ENCODE measurements at regions not wholly inside any gene's neighbourhood (a gene's known extent, or its start where the extent isn't known, plus 50 kb on each side); places are given as distances from the start of the nearest gene placed in this dataset.
"Not testable (repeated sequence)": the region's sequence is repeated elsewhere in the genome, so short reads cannot be mapped to it uniquely, and the experiment has no call there.

DNA sequence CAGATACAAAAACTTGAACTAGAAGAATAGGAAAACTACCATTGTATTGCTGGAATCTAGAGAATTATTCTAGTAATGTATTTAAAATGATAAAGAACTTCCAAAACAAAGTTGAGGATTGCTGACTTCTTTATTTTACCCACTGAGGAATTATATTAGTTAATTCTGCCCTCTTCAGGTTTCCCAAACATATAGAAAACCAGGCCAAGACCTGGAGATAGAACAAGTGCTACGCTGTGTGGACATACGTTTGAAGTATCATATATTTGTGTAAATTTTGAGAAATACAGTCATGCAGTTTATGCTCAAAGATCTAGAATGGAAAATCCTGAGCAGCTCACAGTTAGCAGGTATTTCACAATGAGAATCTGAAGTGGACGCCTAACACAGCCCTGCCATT, 162.3 kb upstream of the CYLC2 start:
- Mint-ChIP-seq H3K4me3 (no peak overlapping the region), H3K27me3 (no peaks in the 10 kb centered on the region), H3K9me3 (peaks cover 6 to 7% of the 10 kb centered on the region in 2 donors), H3K36me3 (ENCODE audit: insufficient read depth) (no peaks in the 10 kb centered on the region), H3K27ac (no peak overlapping the region), H3K4me1 (ENCODE audit: low read depth in 2 of 2) (no peaks in the 10 kb centered on the region)
- ATAC-seq (replicated peaks) (no peak), DNase-seq (no peak)

DNA sequence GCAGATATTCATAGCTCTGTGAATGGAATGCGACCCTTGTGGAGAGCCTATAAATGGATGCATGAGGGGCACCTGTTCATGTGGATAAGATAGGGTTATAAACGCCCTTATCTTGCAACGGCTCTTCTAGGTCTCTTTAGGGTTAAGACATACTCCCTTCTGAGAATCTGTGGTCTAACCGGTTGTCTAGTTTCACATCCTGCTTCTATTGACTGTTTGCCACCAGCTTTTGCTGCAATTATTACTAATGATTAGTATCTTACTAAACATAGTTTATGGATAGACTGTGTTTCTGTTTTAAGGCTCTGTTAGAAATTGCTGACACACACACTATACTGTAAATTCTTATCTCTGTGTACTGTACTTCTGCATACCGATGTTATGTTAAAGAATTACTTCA, 198.9 kb upstream of the CYLC2 start:
- peaks cover 5 to 15% of the 10 kb centered on the region in 2 donors for H3K9me3 Mint-ChIP-seq
- no peak for ATAC-seq (replicated peaks)
- no peaks in the 10 kb centered on the region for H3K36me3 Mint-ChIP-seq (ENCODE audit: insufficient read depth)
- no peak overlapping the region for H3K27ac Mint-ChIP-seq
- no peaks in the 10 kb centered on the region for H3K27me3 Mint-ChIP-seq
- H3K4me1 Mint-ChIP-seq (ENCODE audit: low read depth in 2 of 2): no peaks in the 10 kb centered on the region
- H3K4me3 Mint-ChIP-seq: no peak overlapping the region
- DNase-seq: no peak

DNA sequence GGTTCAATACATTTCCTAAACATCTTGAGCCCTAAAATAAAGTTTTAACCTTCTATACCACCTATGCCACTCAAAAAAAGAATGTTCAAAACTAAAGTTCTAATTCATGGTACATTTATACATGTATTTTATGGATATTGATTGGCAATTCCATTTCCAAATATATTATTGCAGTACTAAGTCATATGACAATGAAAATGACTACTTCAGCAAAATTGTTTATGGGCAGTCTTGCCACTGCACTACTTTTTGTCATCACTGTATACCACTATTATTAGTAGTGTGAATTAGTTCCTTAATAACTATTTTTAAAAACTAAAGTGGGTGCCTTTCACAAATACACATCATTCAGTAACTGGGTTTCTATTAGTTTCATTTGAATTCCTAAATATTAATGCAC, 199.6 kb upstream of the CYLC2 start:
- Mint-ChIP-seq H3K27ac (no peak overlapping the region), H3K27me3 (no peaks in the 10 kb centered on the region), H3K4me1 (ENCODE audit: low read depth in 2 of 2) (no peaks in the 10 kb centered on the region), H3K36me3 (ENCODE audit: insufficient read depth) (no peaks in the 10 kb centered on the region), H3K9me3 (peaks cover 5 to 15% of the 10 kb centered on the region in 2 donors), H3K4me3 (no peak overlapping the region)
- ATAC-seq (replicated peaks) (no peak), DNase-seq (no peak)

- H3K9me3 Mint-ChIP-seq: peaks cover 4 to 12% of the 10 kb centered on the region in 2 donors
- no peaks in the 10 kb centered on the region for H3K4me1 Mint-ChIP-seq (ENCODE audit: low read depth in 2 of 2)
- H3K27me3 Mint-ChIP-seq: no peaks in the 10 kb centered on the region
- no peak overlapping the region for H3K4me3 Mint-ChIP-seq
- no peaks in the 10 kb centered on the region for H3K36me3 Mint-ChIP-seq (ENCODE audit: insufficient read depth)
- DNase-seq: no peak
- no peak for ATAC-seq (replicated peaks)
- H3K27ac Mint-ChIP-seq: no peak overlapping the region
Measured at GRCh38 chr9:102779356-102779755, 215.8 kb upstream of the CYLC2 start.

GRCh38 chr9:102778746-102779145, 216.4 kb upstream of the CYLC2 start:
- H3K27ac Mint-ChIP-seq: no peak overlapping the region
- H3K9me3 Mint-ChIP-seq: peaks cover 4 to 8% of the 10 kb centered on the region in 2 donors
- H3K36me3 Mint-ChIP-seq (ENCODE audit: insufficient read depth): no peaks in the 10 kb centered on the region
- DNase-seq: no peak
- ATAC-seq (replicated peaks): no peak
- no peak overlapping the region for H3K4me3 Mint-ChIP-seq
- H3K4me1 Mint-ChIP-seq (ENCODE audit: low read depth in 2 of 2): no peaks in the 10 kb centered on the region
- H3K27me3 Mint-ChIP-seq: no peaks in the 10 kb centered on the region

GRCh38 chr9:102770704-102771103, 224.4 kb upstream of the CYLC2 start:
- no peak overlapping the region for H3K27ac Mint-ChIP-seq
- DNase-seq: no peak
- no peaks in the 10 kb centered on the region for H3K36me3 Mint-ChIP-seq (ENCODE audit: insufficient read depth)
- H3K4me3 Mint-ChIP-seq: no peak overlapping the region
- no peaks in the 10 kb centered on the region for H3K4me1 Mint-ChIP-seq (ENCODE audit: low read depth in 2 of 2)
- no peaks in the 10 kb centered on the region for H3K27me3 Mint-ChIP-seq
- peaks cover 7 to 11% of the 10 kb centered on the region in 2 donors for H3K9me3 Mint-ChIP-seq
- no peak for ATAC-seq (replicated peaks)

DNA sequence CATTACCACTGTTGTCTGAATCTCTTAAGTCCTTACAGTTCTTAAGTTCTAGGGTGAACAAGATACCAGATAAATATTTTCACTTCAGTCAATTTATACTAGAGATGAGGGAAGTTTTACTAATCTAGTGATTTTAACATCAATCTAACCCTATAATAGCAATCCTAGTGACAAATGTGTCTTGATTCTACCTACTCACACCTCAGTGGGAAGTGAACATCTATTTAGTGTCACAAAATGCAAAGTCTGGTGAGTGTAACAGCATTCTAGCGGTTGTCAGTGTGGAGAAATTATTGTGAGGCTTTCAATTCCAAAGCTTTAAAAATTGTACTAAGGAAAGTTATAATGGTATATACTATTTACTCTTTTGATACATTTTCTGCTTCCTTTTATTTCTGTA, 225.8 kb upstream of the CYLC2 start:
- no peak for ATAC-seq (replicated peaks)
- H3K27ac Mint-ChIP-seq: no peak overlapping the region
- no peaks in the 10 kb centered on the region for H3K4me1 Mint-ChIP-seq (ENCODE audit: low read depth in 2 of 2)
- DNase-seq: no peak
- no peaks in the 10 kb centered on the region for H3K27me3 Mint-ChIP-seq
- H3K36me3 Mint-ChIP-seq (ENCODE audit: insufficient read depth): no peaks in the 10 kb centered on the region
- no peak overlapping the region for H3K4me3 Mint-ChIP-seq
- H3K9me3 Mint-ChIP-seq: peaks cover 7 to 18% of the 10 kb centered on the region in 2 donors

- H3K27me3 Mint-ChIP-seq: no peaks in the 10 kb centered on the region
- DNase-seq (no peak), ATAC-seq (replicated peaks) (no peak)
- no peaks in the 10 kb centered on the region for H3K36me3 Mint-ChIP-seq (ENCODE audit: insufficient read depth)
- H3K4me1 Mint-ChIP-seq (ENCODE audit: low read depth in 2 of 2): no peaks in the 10 kb centered on the region
- H3K27ac Mint-ChIP-seq: no peak overlapping the region
- H3K4me3 Mint-ChIP-seq: no peak overlapping the region
- H3K9me3 Mint-ChIP-seq: peaks cover 9 to 21% of the 10 kb centered on the region in 2 donors
Measured at GRCh38 chr9:102768002-102768401, 227.1 kb upstream of the CYLC2 start.

DNA sequence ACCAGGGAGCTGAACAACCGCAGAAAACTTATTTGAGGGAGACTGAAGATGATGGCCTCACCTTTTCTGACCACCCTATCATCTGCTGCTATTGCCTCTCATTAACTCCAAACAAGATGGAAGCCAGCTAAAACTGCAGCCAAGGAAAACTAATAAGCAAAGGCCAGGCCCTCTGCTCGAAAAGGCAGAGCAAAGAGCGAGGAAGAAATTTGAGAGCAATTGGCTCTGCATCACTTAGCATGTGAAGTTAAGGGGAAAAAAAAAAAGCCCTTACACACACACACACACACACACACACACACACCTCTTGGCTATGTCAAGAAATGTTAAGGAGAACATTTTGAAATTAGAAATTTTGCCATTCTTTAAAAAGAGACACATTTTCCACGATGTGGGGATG, 228.1 kb upstream of the CYLC2 start:
- Mint-ChIP-seq H3K9me3 (peaks cover 9 to 29% of the 10 kb centered on the region in 2 donors), H3K4me1 (ENCODE audit: low read depth in 2 of 2) (no peaks in the 10 kb centered on the region), H3K36me3 (ENCODE audit: insufficient read depth) (no peaks in the 10 kb centered on the region), H3K27me3 (no peaks in the 10 kb centered on the region), H3K27ac (no peak overlapping the region), H3K4me3 (no peak overlapping the region)
- no peak for DNase-seq
- ATAC-seq (replicated peaks): no peak

GRCh38 chr9:102740578-102740977, 254.6 kb upstream of the CYLC2 start:
- ATAC-seq (replicated peaks): no peak
- DNase-seq: no peak
- Mint-ChIP-seq H3K36me3 (ENCODE audit: insufficient read depth) (peaks cover 3% of the 10 kb centered on the region), H3K9me3 (peaks cover 23 to 40% of the 10 kb centered on the region in 2 donors), H3K4me3 (no peak overlapping the region), H3K4me1 (ENCODE audit: low read depth in 2 of 2) (no peaks in the 10 kb centered on the region), H3K27me3 (no peaks in the 10 kb centered on the region), H3K27ac (no peak overlapping the region)

DNA sequence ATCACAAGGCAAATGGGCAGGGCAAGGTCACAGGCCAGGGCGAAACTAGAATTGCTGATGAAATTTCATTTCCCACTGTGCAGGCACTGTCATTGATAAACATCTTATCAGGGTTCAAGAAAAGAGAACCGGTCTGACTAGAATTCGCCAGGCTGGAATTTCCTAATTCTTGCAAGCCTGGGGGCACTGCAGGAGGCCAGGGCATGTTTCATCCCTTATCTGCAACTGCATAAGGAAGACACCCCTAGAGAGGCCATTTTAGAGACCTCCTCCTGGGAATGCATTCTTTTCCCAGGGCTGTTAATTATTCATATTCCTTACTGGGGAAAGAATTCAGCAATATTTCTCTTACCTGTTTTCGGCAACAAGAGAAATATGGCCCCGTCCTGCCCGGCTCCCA, 266.2 kb upstream of the CYLC2 start:
- H3K9me3 Mint-ChIP-seq: peaks cover 11 to 13% of the 10 kb centered on the region in 2 donors
- ATAC-seq (replicated peaks): no peak

GRCh38 chr9:102714184-102714583, 280.9 kb upstream of the CYLC2 start:
- ATAC-seq (replicated peaks) (no peak), DNase-seq (no peak)
- peaks cover 6 to 8% of the 10 kb centered on the region in 2 donors for H3K9me3 Mint-ChIP-seq
- H3K27ac Mint-ChIP-seq: no peak overlapping the region
- no peaks in the 10 kb centered on the region for H3K4me1 Mint-ChIP-seq (ENCODE audit: low read depth in 2 of 2)
- H3K36me3 Mint-ChIP-seq (ENCODE audit: insufficient read depth): no peaks in the 10 kb centered on the region
- H3K4me3 Mint-ChIP-seq: no peak overlapping the region
- no peaks in the 10 kb centered on the region for H3K27me3 Mint-ChIP-seq

More for the DNA sequence above, 266.2 kb upstream of the CYLC2 start:
- Mint-ChIP-seq H3K36me3 (ENCODE audit: insufficient read depth) (no peaks in the 10 kb centered on the region), H3K27ac (no peak overlapping the region), H3K27me3 (no peaks in the 10 kb centered on the region), H3K4me3 (no peak overlapping the region), H3K4me1 (ENCODE audit: low read depth in 2 of 2) (no peaks in the 10 kb centered on the region)
- no peak for DNase-seq

DNA sequence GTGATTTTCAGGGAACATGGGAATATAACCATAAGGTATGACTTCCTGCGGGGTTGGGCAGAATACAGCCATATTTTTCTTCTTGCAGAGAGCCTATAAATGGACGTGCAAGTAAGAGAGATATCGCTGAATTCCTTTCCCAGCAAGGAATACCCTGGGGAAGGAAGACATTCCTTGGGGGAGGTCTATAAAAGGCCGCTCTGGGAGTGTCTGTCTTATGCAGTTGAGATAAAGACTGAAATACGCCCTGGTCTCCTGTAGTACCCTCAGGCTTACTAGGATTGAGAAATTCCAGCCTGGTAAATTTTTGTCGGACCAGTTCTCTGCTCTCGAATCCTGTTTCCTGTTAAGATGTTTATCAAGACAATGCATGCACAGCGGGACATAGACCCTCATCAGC, 282.2 kb upstream of the CYLC2 start:
- H3K27ac Mint-ChIP-seq; ATAC-seq (replicated peaks); DNase-seq; H3K4me1 Mint-ChIP-seq (ENCODE audit: low read depth in 2 of 2); H3K4me3 Mint-ChIP-seq; H3K9me3 Mint-ChIP-seq; H3K36me3 Mint-ChIP-seq (ENCODE audit: insufficient read depth); H3K27me3 Mint-ChIP-seq: not testable (repeated sequence)

GRCh38 chr9:102700936-102701335, 294.2 kb upstream of the CYLC2 start:
- Mint-ChIP-seq H3K4me3 (no peak overlapping the region), H3K9me3 (peaks cover 0 to 7% of the 10 kb centered on the region in 2 donors), H3K4me1 (ENCODE audit: low read depth in 2 of 2) (no peaks in the 10 kb centered on the region), H3K27me3 (no peaks in the 10 kb centered on the region), H3K36me3 (ENCODE audit: insufficient read depth) (no peaks in the 10 kb centered on the region), H3K27ac (no peak overlapping the region)
- ATAC-seq (replicated peaks) (no peak), DNase-seq (no peak)

DNA sequence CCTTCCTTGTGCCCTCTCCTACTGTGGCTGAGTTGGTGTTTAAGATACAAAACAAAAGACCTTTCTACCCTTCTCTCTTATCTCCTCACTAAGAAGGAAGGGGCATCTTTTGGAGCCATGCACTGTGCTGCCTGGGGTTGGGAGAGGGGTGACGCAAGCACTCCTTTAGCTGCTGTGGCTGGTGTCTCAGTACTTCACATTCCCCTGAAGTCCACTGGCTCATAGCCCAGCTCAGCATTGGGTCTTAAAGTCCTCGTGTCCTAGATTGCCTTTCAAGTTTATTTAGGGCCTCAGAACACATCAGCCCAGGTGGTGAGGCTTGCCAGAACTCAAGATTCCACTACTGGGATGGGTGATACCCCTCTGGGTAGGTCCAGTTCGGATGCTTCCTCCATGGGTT, 325.9 kb upstream of the CYLC2 start:
- Mint-ChIP-seq H3K36me3 (ENCODE audit: insufficient read depth) (no peaks in the 10 kb centered on the region), H3K4me1 (ENCODE audit: low read depth in 2 of 2) (no peaks in the 10 kb centered on the region), H3K9me3 (peaks cover 5 to 16% of the 10 kb centered on the region in 2 donors), H3K27ac (no peak overlapping the region), H3K27me3 (no peaks in the 10 kb centered on the region), H3K4me3 (no peak overlapping the region)
- DNase-seq: no peak
- no peak for ATAC-seq (replicated peaks)

All from effector memory CD8-positive, alpha-beta T cell (primary cell).